MM.1S (cell line): ENCODE measurements at regions not wholly inside any gene's neighbourhood (a gene's known extent, or its start where the extent isn't known, plus 50 kb on each side); places are given as distances from the start of the nearest gene placed in this dataset.

Experiments used
- DNase-seq: peaks from one replicate; pipeline ENCODE4 v3.0.0-alpha.2; 2015
- H2AFZ ChIP-seq: fragments of 300-600 bp; sonication (generic); 2 replicates; pipeline ENCODE4 v1.6.0; 2016; ENCODE audit warnings: antibody characterized with exemption, low read length
- H3F3A ChIP-seq: fragments of 300-600 bp; sonication (generic); 2 replicates; pipeline ENCODE4 v1.6.1; 2016; ENCODE audit warnings: mild to moderate bottlenecking, antibody characterized with exemption, low read length, moderate library complexity, mixed read lengths; ENCODE audit not compliant: insufficient read depth
- H3K27ac ChIP-seq: fragments of 300-600 bp; sonication (generic); 2 replicates; pipeline ENCODE4 v1.5.1; 2016; ENCODE audit warnings: mild to moderate bottlenecking, low read length
- H3K27me3 ChIP-seq: fragments of 300-600 bp; sonication (generic); replicated peaks from 2 replicates; pipeline ENCODE4 v1.6.0; 2016; ENCODE audit warnings: low read length; ENCODE audit not compliant: insufficient read depth
- H3K36me3 ChIP-seq: fragments of 300-600 bp; sonication (generic); replicated peaks from 2 replicates; pipeline ENCODE4 v1.6.1; 2016; ENCODE audit warnings: mild to moderate bottlenecking, low read length, mixed read lengths; ENCODE audit not compliant: insufficient read depth
- H3K4me1 ChIP-seq: fragments of 300-600 bp; sonication (generic); 2 replicates; pipeline ENCODE4 v1.6.1; 2016; ENCODE audit warnings: low read length, mixed read lengths
- H3K4me2 ChIP-seq: fragments of 300-600 bp; sonication (generic); 2 replicates; pipeline ENCODE4 v1.6.0; 2016; ENCODE audit warnings: low read depth, low read length
- H3K4me3 ChIP-seq: fragments of 300-600 bp; sonication (generic); 2 replicates; pipeline ENCODE4 v1.5.1; 2016; ENCODE audit warnings: low read length, mixed read lengths
- H3K79me2 ChIP-seq: fragments of 300-600 bp; sonication (generic); 2 replicates; pipeline ENCODE4 v1.6.1; 2016; ENCODE audit warnings: mixed run types, low read length, mixed read lengths
- H3K9ac ChIP-seq: fragments of 300-600 bp; sonication (generic); 2 replicates; pipeline ENCODE4 v1.6.1; 2016; ENCODE audit warnings: low read length, mixed read lengths
- H3K9me2 ChIP-seq: fragments of 300-600 bp; sonication (generic); replicated peaks from 2 replicates; pipeline ENCODE4 v1.6.1; 2016; ENCODE audit warnings: mild to moderate bottlenecking, low read length, mixed read lengths; ENCODE audit not compliant: insufficient read depth
- H3K9me3 ChIP-seq: fragments of 300-600 bp; sonication (generic); replicated peaks from 2 replicates; pipeline ENCODE4 v1.6.1; 2016; ENCODE audit warnings: mild to moderate bottlenecking, low read length, mixed read lengths; ENCODE audit not compliant: insufficient read depth
- H4K20me1 ChIP-seq: fragments of 300-600 bp; sonication (generic); 2 replicates; pipeline ENCODE4 v1.6.1; 2016; ENCODE audit warnings: mild to moderate bottlenecking, low read length, moderate library complexity, mixed read lengths; ENCODE audit not compliant: insufficient read depth
- CTCF ChIP-seq: fragments of 300-600 bp; sonication (generic); IDR thresholded peaks from 2 replicates; pipeline ENCODE4 v1.5.1; 2016; ENCODE audit warnings: antibody characterized with exemption, low read length, mixed read lengths
- EZH2 ChIP-seq: fragments of 300-600 bp; sonication (generic); optimal IDR thresholded peaks from 2 replicates; pipeline ENCODE3; 2017; ENCODE audit warnings: low read depth, mild to moderate bottlenecking, antibody characterized with exemption, low read length, mixed read lengths
- EZH2phosphoT487 ChIP-seq: fragments of 300-600 bp; sonication (generic); IDR thresholded peaks from 2 replicates; pipeline ENCODE4 v1.6.1; 2018; ENCODE audit warnings: antibody characterized with exemption, low read length

- Histone ChIP-seq H3K4me2 (no peak overlapping the region), H4K20me1 (no peaks in the 10 kb centered on the region), H3K27me3 (no peaks in the 10 kb centered on the region), H3K9ac (no peak overlapping the region), H3K9me3 (no peaks in the 10 kb centered on the region), H2AFZ (no peak overlapping the region), H3K27ac (no peak overlapping the region), H3K36me3 (no peaks in the 10 kb centered on the region), H3K9me2 (no peaks in the 10 kb centered on the region), H3K4me3 (no peak overlapping the region), H3K79me2 (no peaks in the 10 kb centered on the region), H3F3A (no peaks in the 10 kb centered on the region), H3K4me1 (no peaks in the 10 kb centered on the region)
- DNase-seq = no peak
- no peak for TF ChIP-seq CTCF
- no peak for TF ChIP-seq EZH2phosphoT487
- no peak for TF ChIP-seq EZH2
Measured at GRCh38 chr5:10099548-10099947, 150.1 kb downstream of the ATPSCKMT start.

- TF ChIP-seq EZH2 (no peak), EZH2phosphoT487 (no peak), CTCF (no peak)
- no peaks in the 10 kb centered on the region for H4K20me1 ChIP-seq
- no peak overlapping the region for H3K4me2 ChIP-seq
- no peak overlapping the region for H3K4me3 ChIP-seq
- H3K4me1 ChIP-seq = no peaks in the 10 kb centered on the region
- H3K27me3 ChIP-seq = no peaks in the 10 kb centered on the region
- H3K9ac ChIP-seq = no peak overlapping the region
- H3K9me3 ChIP-seq = no peaks in the 10 kb centered on the region
- H3F3A ChIP-seq = no peaks in the 10 kb centered on the region
- H3K36me3 ChIP-seq = no peaks in the 10 kb centered on the region
- DNase-seq = no peak
- no peak overlapping the region for H3K27ac ChIP-seq
- H3K79me2 ChIP-seq = no peaks in the 10 kb centered on the region
- H3K9me2 ChIP-seq = no peaks in the 10 kb centered on the region
- H2AFZ ChIP-seq = no peak overlapping the region
Measured at GRCh38 chr5:10091701-10092100, 158.0 kb downstream of the ATPSCKMT start.

- no peaks in the 10 kb centered on the region for H3F3A ChIP-seq
- no peak for DNase-seq
Measured at GRCh38 chr5:10090074-10090473, 159.6 kb downstream of the ATPSCKMT start.

More at GRCh38 chr5:10090074-10090473, 159.6 kb downstream of the ATPSCKMT start:
- TF ChIP-seq EZH2 = no peak
- no peak for TF ChIP-seq CTCF
- TF ChIP-seq EZH2phosphoT487 = no peak
- Histone ChIP-seq H3K36me3 (no peaks in the 10 kb centered on the region), H3K9me2 (no peaks in the 10 kb centered on the region), H3K9ac (no peak overlapping the region), H3K4me2 (no peak overlapping the region), H3K4me1 (no peaks in the 10 kb centered on the region), H3K9me3 (no peaks in the 10 kb centered on the region), H3K4me3 (no peak overlapping the region), H3K27me3 (no peaks in the 10 kb centered on the region), H4K20me1 (no peaks in the 10 kb centered on the region), H3K79me2 (no peaks in the 10 kb centered on the region), H2AFZ (no peak overlapping the region), H3K27ac (no peak overlapping the region)
